Tibial nerve (tissue), 3 donors: ENCODE measurements at regions not wholly inside any gene's neighbourhood (a gene's known extent, or its start where the extent isn't known, plus 50 kb on each side); places are given as distances from the start of the nearest gene placed in this dataset.

Experiments used
- POLR2A ChIP-seq, 2 donors: fragments of 450-650 bp; IDR thresholded peaks; one replicate each; pipeline ENCODE4 v1.6.1; 2017; ENCODE audit warnings: antibody characterized with exemption in 2 of 2, mild to moderate bottlenecking in 2 of 2, moderate library complexity in 2 of 2
- TF ChIP-seq, protein P1 (sequence below), 5 experiments: fragments of 200-600 bp in 3 of 5; fragments of 450-650 bp in 2 of 5; sonication (generic) in 3 of 5; IDR thresholded peaks; one replicate each; pipeline ENCODE4 v1.5.1; 2016 to 2019; ENCODE audit warnings: antibody characterized with exemption in 5 of 5, mild to moderate bottlenecking in 3 of 5, moderate library complexity in 2 of 5

DNA sequence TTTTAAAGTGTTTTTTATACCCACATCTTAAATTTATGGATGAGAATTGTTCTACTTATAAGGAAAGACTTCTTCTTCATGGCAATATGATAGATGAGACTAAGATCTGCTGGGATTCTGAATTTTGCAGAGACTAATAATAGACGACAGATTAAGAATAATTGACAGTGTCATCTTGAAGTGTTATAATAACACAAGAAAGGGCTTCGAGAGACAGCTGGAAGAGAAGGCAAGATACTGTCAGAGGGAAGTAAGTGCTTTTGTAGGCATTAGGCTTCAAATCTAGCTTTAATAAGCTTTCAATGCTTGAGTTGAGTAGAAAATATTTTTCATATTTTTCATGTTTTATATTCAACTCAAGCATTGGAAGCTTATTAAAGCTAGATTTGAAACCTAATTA, 797.6 kb upstream of the PABPC4L start:
- TF ChIP-seq, protein P1, sequence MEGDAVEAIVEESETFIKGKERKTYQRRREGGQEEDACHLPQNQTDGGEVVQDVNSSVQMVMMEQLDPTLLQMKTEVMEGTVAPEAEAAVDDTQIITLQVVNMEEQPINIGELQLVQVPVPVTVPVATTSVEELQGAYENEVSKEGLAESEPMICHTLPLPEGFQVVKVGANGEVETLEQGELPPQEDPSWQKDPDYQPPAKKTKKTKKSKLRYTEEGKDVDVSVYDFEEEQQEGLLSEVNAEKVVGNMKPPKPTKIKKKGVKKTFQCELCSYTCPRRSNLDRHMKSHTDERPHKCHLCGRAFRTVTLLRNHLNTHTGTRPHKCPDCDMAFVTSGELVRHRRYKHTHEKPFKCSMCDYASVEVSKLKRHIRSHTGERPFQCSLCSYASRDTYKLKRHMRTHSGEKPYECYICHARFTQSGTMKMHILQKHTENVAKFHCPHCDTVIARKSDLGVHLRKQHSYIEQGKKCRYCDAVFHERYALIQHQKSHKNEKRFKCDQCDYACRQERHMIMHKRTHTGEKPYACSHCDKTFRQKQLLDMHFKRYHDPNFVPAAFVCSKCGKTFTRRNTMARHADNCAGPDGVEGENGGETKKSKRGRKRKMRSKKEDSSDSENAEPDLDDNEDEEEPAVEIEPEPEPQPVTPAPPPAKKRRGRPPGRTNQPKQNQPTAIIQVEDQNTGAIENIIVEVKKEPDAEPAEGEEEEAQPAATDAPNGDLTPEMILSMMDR (IDR thresholded peaks at IDR 0.05): no peak
- TF ChIP-seq POLR2A (IDR thresholded peaks at IDR 0.05): no peak
